Gastroesophageal sphincter (tissue), 3 donors: ENCODE measurements at regions not wholly inside any gene's neighbourhood (a gene's known extent, or its start where the extent isn't known, plus 50 kb on each side); places are given as distances from the start of the nearest gene placed in this dataset.

Experiments used
- EP300 ChIP-seq: sonication (generic); formaldehyde crosslinking; IDR thresholded peaks from one replicate; pipeline ENCODE4 v1.6.1; 2017; ENCODE audit warnings: antibody characterized with exemption, mild to moderate bottlenecking
- TF ChIP-seq, protein P1 (sequence below), 4 experiments: fragments of 200-600 bp in 2 of 4; fragments of 450-650 bp in 2 of 4; sonication (generic) in 1 of 4; IDR thresholded peaks; one replicate each; pipeline ENCODE4 v1.5.1; 2017 to 2019; ENCODE audit warnings: antibody characterized with exemption in 4 of 4, mild to moderate bottlenecking in 2 of 4, moderate library complexity in 2 of 4

GRCh38 chr20:57879779-57880570 is 170.2 kb upstream of the PMEPA1 start:
- TF ChIP-seq EP300 = no peak
- TF ChIP-seq, protein P1, sequence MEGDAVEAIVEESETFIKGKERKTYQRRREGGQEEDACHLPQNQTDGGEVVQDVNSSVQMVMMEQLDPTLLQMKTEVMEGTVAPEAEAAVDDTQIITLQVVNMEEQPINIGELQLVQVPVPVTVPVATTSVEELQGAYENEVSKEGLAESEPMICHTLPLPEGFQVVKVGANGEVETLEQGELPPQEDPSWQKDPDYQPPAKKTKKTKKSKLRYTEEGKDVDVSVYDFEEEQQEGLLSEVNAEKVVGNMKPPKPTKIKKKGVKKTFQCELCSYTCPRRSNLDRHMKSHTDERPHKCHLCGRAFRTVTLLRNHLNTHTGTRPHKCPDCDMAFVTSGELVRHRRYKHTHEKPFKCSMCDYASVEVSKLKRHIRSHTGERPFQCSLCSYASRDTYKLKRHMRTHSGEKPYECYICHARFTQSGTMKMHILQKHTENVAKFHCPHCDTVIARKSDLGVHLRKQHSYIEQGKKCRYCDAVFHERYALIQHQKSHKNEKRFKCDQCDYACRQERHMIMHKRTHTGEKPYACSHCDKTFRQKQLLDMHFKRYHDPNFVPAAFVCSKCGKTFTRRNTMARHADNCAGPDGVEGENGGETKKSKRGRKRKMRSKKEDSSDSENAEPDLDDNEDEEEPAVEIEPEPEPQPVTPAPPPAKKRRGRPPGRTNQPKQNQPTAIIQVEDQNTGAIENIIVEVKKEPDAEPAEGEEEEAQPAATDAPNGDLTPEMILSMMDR (IDR thresholded peaks at IDR 0.05) = no peak
